ENCODE measurements at regions not wholly inside any gene's neighbourhood (a gene's known extent, or its start where the extent isn't known, plus 50 kb on each side); places are given as distances from the start of the nearest gene placed in this dataset.

DNA sequence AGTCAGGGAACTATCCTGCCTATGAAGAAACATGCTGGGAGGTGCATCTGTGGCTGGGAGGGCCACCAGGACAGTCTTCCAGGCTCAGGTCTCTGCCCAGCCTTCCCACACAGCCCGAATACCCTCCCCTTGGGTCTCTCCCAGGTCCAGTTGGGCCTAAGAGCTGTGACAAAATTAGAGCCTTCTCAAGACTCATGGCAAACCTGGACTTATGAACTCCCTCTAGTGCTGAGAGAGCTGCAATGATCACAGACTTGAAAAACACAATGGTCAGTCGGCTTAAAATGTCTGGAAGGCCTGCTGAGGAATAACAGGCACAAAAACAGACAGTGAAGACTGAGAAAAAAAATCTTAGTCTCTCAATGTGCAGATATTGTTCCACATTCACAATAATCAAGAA, 325.1 kb downstream of the BRINP2 start:
- TF ChIP-seq, protein P1, sequence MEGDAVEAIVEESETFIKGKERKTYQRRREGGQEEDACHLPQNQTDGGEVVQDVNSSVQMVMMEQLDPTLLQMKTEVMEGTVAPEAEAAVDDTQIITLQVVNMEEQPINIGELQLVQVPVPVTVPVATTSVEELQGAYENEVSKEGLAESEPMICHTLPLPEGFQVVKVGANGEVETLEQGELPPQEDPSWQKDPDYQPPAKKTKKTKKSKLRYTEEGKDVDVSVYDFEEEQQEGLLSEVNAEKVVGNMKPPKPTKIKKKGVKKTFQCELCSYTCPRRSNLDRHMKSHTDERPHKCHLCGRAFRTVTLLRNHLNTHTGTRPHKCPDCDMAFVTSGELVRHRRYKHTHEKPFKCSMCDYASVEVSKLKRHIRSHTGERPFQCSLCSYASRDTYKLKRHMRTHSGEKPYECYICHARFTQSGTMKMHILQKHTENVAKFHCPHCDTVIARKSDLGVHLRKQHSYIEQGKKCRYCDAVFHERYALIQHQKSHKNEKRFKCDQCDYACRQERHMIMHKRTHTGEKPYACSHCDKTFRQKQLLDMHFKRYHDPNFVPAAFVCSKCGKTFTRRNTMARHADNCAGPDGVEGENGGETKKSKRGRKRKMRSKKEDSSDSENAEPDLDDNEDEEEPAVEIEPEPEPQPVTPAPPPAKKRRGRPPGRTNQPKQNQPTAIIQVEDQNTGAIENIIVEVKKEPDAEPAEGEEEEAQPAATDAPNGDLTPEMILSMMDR (IDR thresholded peaks at IDR 0.05; ENCODE audit: low read depth, low read length): no peak
- TF ChIP-seq POLR2A (IDR thresholded peaks at IDR 0.05; ENCODE audit: extremely low read depth, insufficient read length) (no peak), MYC (IDR thresholded peaks at IDR 0.05; ENCODE audit: low read depth, low read length) (no peak)
- TF ChIP-seq, protein P2, sequence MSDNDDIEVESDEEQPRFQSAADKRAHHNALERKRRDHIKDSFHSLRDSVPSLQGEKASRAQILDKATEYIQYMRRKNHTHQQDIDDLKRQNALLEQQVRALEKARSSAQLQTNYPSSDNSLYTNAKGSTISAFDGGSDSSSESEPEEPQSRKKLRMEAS (IDR thresholded peaks at IDR 0.05; ENCODE audit: low read depth, low read length): no peak
